ENCODE measurements at regions not wholly inside any gene's neighbourhood (a gene's known extent, or its start where the extent isn't known, plus 50 kb on each side); places are given as distances from the start of the nearest gene placed in this dataset.

DNA sequence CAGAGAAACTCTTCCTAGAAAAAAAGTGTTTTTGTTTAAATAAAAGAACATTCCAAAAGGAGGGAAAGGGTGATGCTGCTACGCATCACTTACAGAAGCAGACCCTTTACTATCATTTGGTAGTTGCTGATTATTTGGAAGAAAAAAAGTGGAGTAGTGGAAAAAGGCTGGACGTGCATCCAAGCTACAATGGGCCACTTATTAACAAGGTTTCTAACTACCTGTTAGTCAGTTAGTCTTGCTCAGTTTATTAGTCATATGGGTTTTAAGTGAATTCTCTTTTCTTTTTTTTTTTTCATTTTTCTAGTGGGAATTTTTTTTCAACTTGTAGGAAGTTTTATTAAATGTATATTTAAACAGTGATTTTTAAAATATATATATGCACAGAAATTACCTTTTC is 866.0 kb downstream of the MCTP2 start:
- DNase-seq (ENCODE audit: low spot score in 2 of 2) = no peak
- intact Hi-C loops (cut with DNase I; ENCODE audit: low total_unique reads) = no loop called here
- Histone ChIP-seq H3K27ac (no peak overlapping the region), H3K36me3 (no peaks in the 10 kb centered on the region), H3K4me3 (no peak overlapping the region), H3K9me3 (no peaks in the 10 kb centered on the region), H3K27me3 (no peaks in the 10 kb centered on the region), H3K4me1 (no peaks in the 10 kb centered on the region)
- no peak for TF ChIP-seq POLR2AphosphoS5 (IDR thresholded peaks at IDR 0.05)
- no peak for TF ChIP-seq CTCF (IDR thresholded peaks at IDR 0.05)
- no peak for TF ChIP-seq POLR2A (IDR thresholded peaks at IDR 0.05)

- Histone ChIP-seq H3K4me1 (no peaks in the 10 kb centered on the region), H3K4me3 (no peak overlapping the region), H3K27me3 (no peaks in the 10 kb centered on the region), H3K27ac (no peak overlapping the region), H3K36me3 (no peaks in the 10 kb centered on the region), H3K9me3 (no peaks in the 10 kb centered on the region)
- DNase-seq (ENCODE audit: low spot score in 2 of 2) = no peak
- intact Hi-C loops (cut with DNase I; ENCODE audit: low total_unique reads) = loop anchor here (5.0 kb wide), 1 partner anchor 288 kb away; no protein-coding TSS in a partner anchor
- TF ChIP-seq CTCF (IDR thresholded peaks at IDR 0.05) (no peak), POLR2A (IDR thresholded peaks at IDR 0.05) (no peak), POLR2AphosphoS5 (IDR thresholded peaks at IDR 0.05) (no peak)
Measured at GRCh38 chr15:95105229-95105628, 873.9 kb downstream of the MCTP2 start.

DNA sequence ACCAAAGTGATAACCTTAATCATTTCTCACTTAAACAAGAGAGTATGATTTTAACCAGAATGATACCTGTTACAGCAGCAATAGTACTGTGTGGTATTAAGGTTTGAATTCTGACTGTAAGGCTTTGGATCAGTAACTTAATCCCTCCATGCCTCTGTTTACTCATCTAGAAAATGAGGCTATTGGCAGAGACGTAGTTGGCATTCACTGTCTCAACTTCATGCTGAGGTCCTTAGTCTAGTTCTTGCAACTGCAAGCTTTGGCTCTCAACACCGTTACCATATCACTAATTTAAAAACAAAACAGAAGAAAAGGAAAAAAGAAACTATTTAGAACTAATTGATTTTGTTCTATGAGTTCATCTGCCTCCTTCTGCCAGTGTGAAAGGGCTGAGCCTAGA is 875.4 kb downstream of the MCTP2 start:
- intact Hi-C loops (cut with DNase I; ENCODE audit: low total_unique reads) = loop anchor here (5.0 kb wide), 1 partner anchor 290 kb away; no protein-coding TSS in a partner anchor
- Histone ChIP-seq H3K27me3 (no peaks in the 10 kb centered on the region), H3K27ac (no peak overlapping the region), H3K4me3 (no peak overlapping the region), H3K4me1 (no peaks in the 10 kb centered on the region), H3K9me3 (no peaks in the 10 kb centered on the region), H3K36me3 (no peaks in the 10 kb centered on the region)
- DNase-seq (ENCODE audit: low spot score in 2 of 2) = no peak
- TF ChIP-seq CTCF (IDR thresholded peaks at IDR 0.05) = no peak
- TF ChIP-seq POLR2A (IDR thresholded peaks at IDR 0.05) = no peak
- no peak for TF ChIP-seq POLR2AphosphoS5 (IDR thresholded peaks at IDR 0.05)

- no peak for DNase-seq (ENCODE audit: low spot score in 2 of 2)
- Histone ChIP-seq H3K4me3 (no peak overlapping the region), H3K36me3 (no peaks in the 10 kb centered on the region), H3K27me3 (no peaks in the 10 kb centered on the region), H3K9me3 (no peaks in the 10 kb centered on the region), H3K27ac (no peak overlapping the region), H3K4me1 (no peaks in the 10 kb centered on the region)
- TF ChIP-seq POLR2A (IDR thresholded peaks at IDR 0.05) = no peak
- TF ChIP-seq POLR2AphosphoS5 (IDR thresholded peaks at IDR 0.05) = no peak
- TF ChIP-seq CTCF (IDR thresholded peaks at IDR 0.05) = no peak
- intact Hi-C loops (cut with DNase I; ENCODE audit: low total_unique reads) = loop anchor here (5.0 kb wide), 1 partner anchor 291 kb away; no protein-coding TSS in a partner anchor
Measured at GRCh38 chr15:95108673-95109072, 877.3 kb downstream of the MCTP2 start.

- TF ChIP-seq POLR2A (IDR thresholded peaks at IDR 0.05) (no peak), POLR2AphosphoS5 (IDR thresholded peaks at IDR 0.05) (no peak), CTCF (IDR thresholded peaks at IDR 0.05) (no peak)
- H3K4me3 ChIP-seq = no peak overlapping the region
- no peaks in the 10 kb centered on the region for H3K36me3 ChIP-seq
- H3K27ac ChIP-seq = no peak overlapping the region
- no peaks in the 10 kb centered on the region for H3K27me3 ChIP-seq
- DNase-seq (ENCODE audit: low spot score in 2 of 2) = no peak
- intact Hi-C loops (cut with DNase I; ENCODE audit: low total_unique reads) = no loop called here
- H3K9me3 ChIP-seq = no peaks in the 10 kb centered on the region
- no peaks in the 10 kb centered on the region for H3K4me1 ChIP-seq
Measured at GRCh38 chr15:95111969-95112368, 880.6 kb downstream of the MCTP2 start.
